ENCODE measurements at regions not wholly inside any gene's neighbourhood (a gene's known extent, or its start where the extent isn't known, plus 50 kb on each side); places are given as distances from the start of the nearest gene placed in this dataset.

DNA sequence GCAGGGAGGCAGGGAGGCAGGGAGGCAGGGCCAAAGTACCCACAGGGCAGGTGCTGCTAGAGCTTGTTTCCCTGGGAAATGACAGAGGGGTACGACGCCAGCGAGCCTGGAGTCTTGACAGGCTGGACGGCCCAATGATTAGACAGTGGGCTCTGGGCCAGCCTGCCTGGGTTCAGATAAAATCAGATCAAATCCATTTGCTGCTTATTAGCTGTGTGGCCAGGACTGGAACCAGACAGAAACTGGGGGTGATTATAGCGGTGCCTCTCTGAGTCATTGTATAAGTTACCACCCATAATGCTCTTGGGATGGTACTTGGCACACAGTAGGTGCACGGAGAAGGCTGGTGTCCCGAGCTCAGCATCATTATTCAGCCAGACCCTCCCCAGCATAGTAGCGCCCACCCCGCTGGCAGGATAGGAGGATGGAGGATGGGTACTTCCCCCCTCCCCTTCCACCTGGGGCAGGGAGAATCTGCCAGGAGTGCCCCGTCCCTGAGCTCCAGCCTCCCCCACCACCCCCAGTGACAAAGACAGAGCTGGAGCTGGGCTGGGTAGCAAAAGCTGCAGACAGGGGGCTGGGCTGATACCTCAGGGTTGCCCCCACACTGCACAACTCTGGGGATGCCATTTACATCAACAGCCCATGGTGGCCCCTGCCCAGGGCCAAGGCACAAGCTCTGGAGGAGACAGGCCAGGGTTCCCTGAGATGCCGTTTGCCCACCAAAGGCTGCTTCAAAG lies 77.6 kb upstream of the TNRC6C start:
- Mint-ChIP-seq H3K4me1 (ENCODE audit: low read depth) (peaks cover 68% of the 10 kb centered on the region), H3K4me3 (no peak overlapping the region), H3K27ac (no peak overlapping the region), H3K36me3 (peaks cover 6% of the 10 kb centered on the region), H3K9me3 (peaks cover 5% of the 10 kb centered on the region), H3K27me3 (no peaks in the 10 kb centered on the region)
- CTCF ChIA-PET, result interaction anchor here (1.2 to 1.8 kb wide), 2 partner anchors 37 to 338 kb away, joined by 5 to 6 read pairs; no protein-coding TSS in a partner anchor
- POLR2A ChIA-PET, result interaction anchor here (1.4 to 2.2 kb wide), 2 partner anchors 37 to 46 kb away, joined by 3 to 6 read pairs; no protein-coding TSS in a partner anchor
- intact Hi-C loops (cut with micrococcal nuclease), result loop anchor here (5.0 to 10.0 kb wide), 2 partner anchors 76 to 426 kb away; partner anchors contain the start of gene TNRC6C
- DNase-seq, result no peak

DNA sequence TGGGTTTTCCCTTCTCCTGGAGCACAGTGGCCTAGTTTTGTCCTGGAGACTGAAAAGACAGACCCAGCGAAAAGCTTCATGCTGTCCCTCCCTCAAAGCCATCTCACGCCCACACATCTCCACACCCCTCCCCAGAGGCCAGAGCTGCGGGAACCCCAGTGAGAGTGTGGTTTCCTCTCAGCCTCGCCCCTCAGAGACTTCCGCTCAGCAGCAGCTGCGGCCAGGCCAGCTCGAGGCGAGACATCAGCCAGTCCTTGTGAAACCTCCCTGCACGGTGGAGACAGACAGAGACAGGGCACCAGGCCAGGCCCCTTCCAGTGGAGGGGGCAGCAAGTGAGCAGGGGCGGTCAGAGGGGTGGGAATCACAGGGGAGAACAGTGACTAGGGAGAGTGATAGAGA lies 77.0 kb upstream of the TNRC6C start:
- Mint-ChIP-seq H3K9me3 (no peaks in the 10 kb centered on the region), H3K27me3 (no peaks in the 10 kb centered on the region), H3K36me3 (no peaks in the 10 kb centered on the region), H3K4me3 (peak overlapping the region; percentile 54), H3K4me1 (ENCODE audit: low read depth) (peaks cover 73% of the 10 kb centered on the region), H3K27ac (peak overlapping the region; percentile 89)
- ChIA-PET CTCF (interaction anchor here (0.6 to 1.8 kb wide), 3 partner anchors 38 to 339 kb away, joined by 3 to 6 read pairs (median 5); no protein-coding TSS in a partner anchor), POLR2A (interaction anchor here (1.4 to 2.2 kb wide), 3 partner anchors 38 to 77 kb away, joined by 3 to 10 read pairs (median 6); partner anchors contain the start of gene TNRC6C)
- DNase-seq, result peak; percentile 87
- intact Hi-C loops (cut with micrococcal nuclease), result loop anchor here (5.0 to 10.0 kb wide), 2 partner anchors 76 to 427 kb away; partner anchors contain the start of gene TNRC6C

DNA sequence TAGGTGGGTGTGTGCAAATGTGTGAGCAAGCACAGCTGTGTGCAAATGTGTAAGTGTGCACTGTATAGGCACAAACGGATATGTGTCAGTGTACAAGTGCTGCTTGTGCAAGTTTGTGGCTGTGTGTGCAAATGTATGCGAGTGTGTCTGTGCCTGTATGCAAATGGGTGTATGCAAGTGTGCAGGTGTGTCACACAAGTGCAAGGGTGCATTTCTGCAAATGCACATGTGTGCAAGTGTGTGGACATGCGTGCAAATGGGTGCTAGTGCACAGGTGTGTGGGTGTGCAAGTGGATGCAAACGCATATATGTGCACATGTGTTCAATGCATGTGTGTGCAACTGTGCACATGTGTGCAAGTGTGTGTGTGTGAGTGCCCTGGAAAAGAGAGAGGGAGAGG lies 76.5 kb upstream of the TNRC6C start:
- DNase-seq, result no peak
- peak overlapping the region; percentile 57 for H3K4me3 Mint-ChIP-seq
- intact Hi-C loops (cut with micrococcal nuclease), result loop anchor here (1.0 to 10.0 kb wide), 4 partner anchors 39 to 427 kb away; partner anchors contain the start of gene TNRC6C
- ChIA-PET CTCF (interaction anchor here (0.6 to 2.2 kb wide), 3 partner anchors 84 to 339 kb away, joined by 3 to 8 read pairs (median 6); no protein-coding TSS in a partner anchor), POLR2A (interaction anchor here (1.4 to 2.2 kb wide), 3 partner anchors 38 to 76 kb away, joined by 3 to 10 read pairs (median 6); partner anchors contain the start of gene TNRC6C)
- H3K27ac Mint-ChIP-seq, result peak overlapping the region; percentile 89
- peaks cover 76% of the 10 kb centered on the region for H3K4me1 Mint-ChIP-seq (ENCODE audit: low read depth)
- H3K27me3 Mint-ChIP-seq, result no peaks in the 10 kb centered on the region
- no peaks in the 10 kb centered on the region for H3K9me3 Mint-ChIP-seq
- H3K36me3 Mint-ChIP-seq, result no peaks in the 10 kb centered on the region

DNA sequence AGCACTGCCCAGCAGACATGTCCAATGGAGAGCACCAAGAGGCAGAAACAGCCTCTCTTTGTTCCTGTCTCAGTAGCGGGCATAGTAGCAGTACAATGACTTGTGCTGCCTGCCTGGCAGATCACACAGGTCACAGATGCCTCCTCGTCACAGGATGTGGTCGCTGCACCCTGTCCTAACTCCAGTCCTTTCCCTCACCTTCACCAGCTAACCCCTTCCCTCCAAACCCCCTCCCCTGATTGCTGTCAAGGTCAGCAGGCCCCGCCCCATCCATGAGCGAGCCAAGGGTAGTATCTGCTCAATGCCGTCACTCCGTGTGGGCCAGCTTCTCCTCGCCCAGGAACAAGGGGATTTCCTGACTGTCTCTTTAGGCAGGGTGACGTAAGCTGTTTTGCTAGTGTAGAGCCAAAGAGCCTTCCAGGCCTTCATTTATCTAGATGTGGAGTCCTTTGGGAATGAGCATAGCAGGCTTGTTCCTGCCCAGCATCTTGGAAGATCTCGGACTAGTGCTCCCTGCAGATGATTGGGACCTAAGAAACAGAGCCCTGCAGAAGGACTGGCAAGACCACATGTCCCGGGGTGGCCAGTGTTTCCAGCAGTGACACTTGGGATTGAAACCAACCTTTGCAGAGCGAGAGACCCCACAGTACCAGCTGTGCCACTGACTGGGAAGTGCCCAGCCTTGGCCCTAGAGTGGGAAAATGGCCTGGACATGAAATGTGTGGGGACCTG lies 75.9 kb upstream of the TNRC6C start:
- ChIA-PET CTCF (interaction anchor here (2.2 kb wide), 1 partner anchor 131 kb away, joined by 8 read pairs; no protein-coding TSS in a partner anchor), POLR2A (interaction anchor here (1.6 to 2.2 kb wide), 2 partner anchors 39 to 75 kb away, joined by 6 to 10 read pairs; partner anchors contain the start of gene TNRC6C)
- no peaks in the 10 kb centered on the region for H3K36me3 Mint-ChIP-seq
- peak; percentile 91 for DNase-seq
- peak overlapping the region; percentile 57 for H3K4me3 Mint-ChIP-seq
- no peaks in the 10 kb centered on the region for H3K9me3 Mint-ChIP-seq
- no peaks in the 10 kb centered on the region for H3K27me3 Mint-ChIP-seq
- peak overlapping the region; percentile 89 for H3K27ac Mint-ChIP-seq
- intact Hi-C loops (cut with micrococcal nuclease), result loop anchor here (1.0 to 10.0 kb wide), 4 partner anchors 39 to 428 kb away; partner anchors contain the start of gene TNRC6C
- peaks cover 76% of the 10 kb centered on the region for H3K4me1 Mint-ChIP-seq (ENCODE audit: low read depth)

DNA sequence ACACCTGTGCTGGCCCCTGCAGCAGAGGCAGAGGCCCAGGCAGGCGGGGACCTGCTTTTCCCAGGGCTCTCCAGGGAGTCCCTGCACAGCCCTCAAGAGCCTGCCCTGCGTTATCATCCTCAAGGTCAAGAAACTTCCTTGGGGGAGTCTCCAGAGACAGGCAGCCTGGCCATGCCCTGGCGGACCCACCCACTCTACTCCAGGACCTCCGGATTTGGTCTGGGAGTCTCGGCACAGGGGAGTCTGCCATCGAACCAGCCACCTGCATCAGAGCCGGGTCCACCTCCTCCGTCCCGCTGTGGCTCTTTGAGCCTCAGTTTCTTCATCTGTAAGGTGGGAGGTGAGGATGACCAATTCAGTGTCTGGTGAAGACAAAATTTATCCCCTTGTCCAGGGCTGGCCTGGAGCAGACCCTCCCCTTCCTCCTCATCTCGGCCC lies 75.3 kb upstream of the TNRC6C start:
- Mint-ChIP-seq H3K4me3 (no peak overlapping the region), H3K27ac (peak overlapping the region; percentile 89), H3K9me3 (no peaks in the 10 kb centered on the region), H3K36me3 (no peaks in the 10 kb centered on the region), H3K27me3 (no peaks in the 10 kb centered on the region), H3K4me1 (ENCODE audit: low read depth) (peaks cover 78% of the 10 kb centered on the region)
- ChIA-PET POLR2A (interaction anchor here (2.2 kb wide), 1 partner anchor 39 kb away, joined by 6 read pairs; no protein-coding TSS in a partner anchor), CTCF (interaction anchor here (1.3 to 2.2 kb wide), 2 partner anchors 39 to 131 kb away, joined by 4 to 8 read pairs; no protein-coding TSS in a partner anchor)
- DNase-seq, result no peak
- intact Hi-C loops (cut with micrococcal nuclease), result loop anchor here (5.0 to 10.0 kb wide), 2 partner anchors 74 to 428 kb away; partner anchors contain the start of gene TNRC6C

DNA sequence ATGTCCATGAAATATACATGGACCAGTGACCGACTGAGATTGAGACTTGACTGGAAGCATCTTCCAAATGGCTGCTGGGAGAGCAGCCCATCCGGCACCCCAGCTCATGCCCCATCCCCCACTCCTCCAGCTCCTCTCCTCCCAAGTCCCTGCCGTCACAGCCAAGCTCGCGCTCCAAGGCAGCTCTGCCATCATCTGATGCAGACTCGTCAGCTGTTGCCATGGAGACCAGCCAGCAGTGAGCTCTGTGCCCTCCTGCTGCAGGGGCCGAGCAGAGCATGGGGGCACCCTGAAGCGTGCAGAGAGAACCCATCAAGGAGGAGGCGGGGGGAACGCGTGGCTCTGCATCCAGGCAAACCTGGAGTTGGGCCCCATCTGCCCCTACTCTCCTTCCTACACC lies 74.5 kb upstream of the TNRC6C start:
- ChIA-PET POLR2A (no interaction called here), CTCF (interaction anchor here (1.3 to 2.2 kb wide), 3 partner anchors 11 to 130 kb away, joined by 3 to 8 read pairs (median 4); no protein-coding TSS in a partner anchor)
- Mint-ChIP-seq H3K4me3 (no peak overlapping the region), H3K4me1 (ENCODE audit: low read depth) (peaks cover 78% of the 10 kb centered on the region), H3K9me3 (no peaks in the 10 kb centered on the region), H3K27ac (peak overlapping the region; percentile 69), H3K27me3 (peaks cover under 1% of the 10 kb centered on the region), H3K36me3 (no peaks in the 10 kb centered on the region)
- no peak for DNase-seq
- intact Hi-C loops (cut with micrococcal nuclease), result loop anchor here (5.0 to 10.0 kb wide), 2 partner anchors 73 to 429 kb away; partner anchors contain the start of gene TNRC6C

DNA sequence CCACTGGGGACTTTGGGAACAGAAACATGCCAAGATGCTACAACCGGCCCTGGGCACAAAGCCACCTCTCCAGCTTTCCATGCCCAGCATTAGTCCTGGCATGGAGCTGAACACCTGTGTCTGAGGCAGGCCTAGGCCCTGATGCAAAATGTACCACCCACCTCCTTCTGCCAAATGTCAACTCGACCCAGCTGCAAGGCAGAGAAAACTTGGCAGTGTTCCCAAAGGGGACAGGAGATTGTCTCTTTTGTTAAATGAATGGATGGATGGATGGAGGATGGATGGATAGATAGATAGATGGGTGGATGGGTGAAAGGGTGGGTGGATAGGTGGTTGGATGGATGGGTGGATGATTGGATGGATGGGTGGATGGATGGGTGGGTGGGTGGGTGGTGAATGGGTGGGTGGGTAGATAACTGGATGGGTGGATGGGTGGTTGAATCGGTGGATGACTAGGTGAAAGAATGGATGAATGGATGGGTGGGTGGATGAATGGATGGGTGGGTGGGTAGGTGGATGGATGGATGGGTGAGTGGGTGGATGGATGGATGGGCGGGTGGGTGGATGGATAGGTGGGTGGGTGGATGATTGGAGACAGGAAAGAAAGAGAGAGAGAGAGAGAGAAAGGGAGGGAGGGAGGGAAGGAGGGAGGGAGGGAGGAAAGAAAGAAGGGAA lies 73.4 kb upstream of the TNRC6C start:
- ChIA-PET CTCF (interaction anchor here (1.3 kb wide), 1 partner anchor 10 kb away, joined by 3 read pairs; no protein-coding TSS in a partner anchor), POLR2A (no interaction called here)
- intact Hi-C loops (cut with micrococcal nuclease), result loop anchor here (5.0 to 10.0 kb wide), 2 partner anchors 72 to 430 kb away; partner anchors contain the start of gene TNRC6C
- Mint-ChIP-seq H3K27me3 (peaks cover 3% of the 10 kb centered on the region), H3K27ac (peak overlapping the region; percentile 25), H3K36me3 (no peaks in the 10 kb centered on the region), H3K4me3 (no peak overlapping the region), H3K9me3 (no peaks in the 10 kb centered on the region), H3K4me1 (ENCODE audit: low read depth) (peaks cover 69% of the 10 kb centered on the region)
- DNase-seq, result no peak

DNA sequence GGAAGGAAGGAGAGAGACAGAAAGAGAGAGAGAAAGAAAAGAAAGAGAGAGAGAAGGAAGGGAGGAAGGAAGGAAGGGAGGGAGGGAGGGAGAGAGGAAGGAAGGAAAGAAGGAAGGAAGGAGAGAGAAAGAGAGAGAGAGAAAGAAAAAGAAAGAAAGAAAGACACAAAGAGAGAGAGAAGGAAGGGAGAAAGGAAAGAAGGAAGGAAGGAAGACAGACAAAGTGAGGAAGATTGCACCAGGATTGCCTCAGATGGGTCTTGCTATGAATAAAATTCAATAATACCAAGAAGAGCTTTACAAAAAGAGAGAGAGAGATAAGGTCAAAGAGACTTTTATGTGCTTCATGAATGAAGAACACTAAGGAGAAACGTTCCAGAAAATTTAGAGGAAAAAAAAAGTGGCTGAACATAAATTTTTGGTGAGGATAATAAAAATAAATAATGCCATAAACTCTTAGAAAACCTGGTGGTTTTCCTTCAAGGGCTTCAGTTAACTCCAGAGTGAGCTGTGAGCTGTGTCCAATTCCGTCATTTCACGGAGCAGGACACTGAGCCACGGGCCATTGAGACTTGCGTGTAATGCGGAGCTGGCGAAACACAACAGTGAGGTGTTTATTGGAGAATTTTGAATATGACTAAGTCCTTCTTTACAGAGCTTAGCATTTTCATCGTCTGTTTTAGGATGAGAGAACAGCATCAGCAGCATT lies 72.7 kb upstream of the TNRC6C start:
- CTCF ChIA-PET, result interaction anchor here (0.7 to 1.4 kb wide), 2 partner anchors 344 to 933 kb away, joined by 3 read pairs; no protein-coding TSS in a partner anchor
- intact Hi-C loops (cut with micrococcal nuclease), result loop anchor here (10.0 kb wide), 1 partner anchor 431 kb away; no protein-coding TSS in a partner anchor
- H3K27ac Mint-ChIP-seq, result no peak overlapping the region

DNA sequence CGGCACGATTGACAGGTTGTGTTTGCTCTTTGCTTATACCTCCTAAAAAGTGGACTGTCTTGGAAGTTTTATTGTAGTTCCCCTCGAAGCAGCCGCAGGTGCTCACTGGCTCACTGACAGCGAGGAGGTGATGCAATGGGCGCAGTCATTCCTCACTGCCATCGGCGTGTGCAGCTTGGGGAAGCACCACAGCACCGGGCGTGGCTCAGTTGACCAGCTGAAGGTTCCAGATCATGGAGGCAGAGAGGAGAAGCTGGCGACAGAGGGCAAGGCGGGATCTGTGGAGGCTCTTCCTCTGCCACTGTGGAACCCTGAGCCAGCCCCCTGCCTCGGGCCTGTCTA lies 72.1 kb upstream of the TNRC6C start:
- Mint-ChIP-seq H3K4me1 (ENCODE audit: low read depth) (peaks cover 57% of the 10 kb centered on the region), H3K9me3 (no peaks in the 10 kb centered on the region), H3K27me3 (peaks cover 3% of the 10 kb centered on the region), H3K27ac (no peak overlapping the region), H3K36me3 (no peaks in the 10 kb centered on the region), H3K4me3 (no peak overlapping the region)
- ChIA-PET CTCF (interaction anchor here (0.7 to 1.4 kb wide), 2 partner anchors 344 to 932 kb away, joined by 3 read pairs; no protein-coding TSS in a partner anchor), POLR2A (interaction anchor here (1.2 kb wide), 1 partner anchor 52 kb away, joined by 4 read pairs; no protein-coding TSS in a partner anchor)
- intact Hi-C loops (cut with micrococcal nuclease), result loop anchor here (10.0 kb wide), 1 partner anchor 432 kb away; no protein-coding TSS in a partner anchor
- DNase-seq, result peak; percentile 45

More for the DNA sequence above, 72.7 kb upstream of the TNRC6C start:
- Mint-ChIP-seq H3K4me1 (ENCODE audit: low read depth) (peaks cover 62% of the 10 kb centered on the region), H3K9me3 (no peaks in the 10 kb centered on the region), H3K36me3 (no peaks in the 10 kb centered on the region), H3K4me3 (no peak overlapping the region), H3K27me3 (peaks cover 3% of the 10 kb centered on the region)
- POLR2A ChIA-PET, result no interaction called here
- no peak for DNase-seq

DNA sequence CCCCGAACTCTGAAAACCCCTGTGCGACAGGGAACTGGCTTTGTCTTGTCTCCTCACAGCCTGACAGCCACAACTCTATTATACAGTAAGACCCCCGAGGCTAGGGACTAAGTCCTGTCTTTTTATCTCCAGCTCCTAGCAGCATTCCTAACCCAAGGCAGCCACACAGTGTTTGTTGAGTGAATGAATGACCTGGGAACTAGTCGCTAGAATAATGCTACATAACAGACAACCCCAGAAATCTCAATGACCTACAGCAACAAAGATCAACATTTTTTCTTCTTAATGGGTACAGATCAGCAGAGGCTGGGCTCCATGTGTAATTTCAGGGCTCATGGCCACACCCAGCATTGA lies 71.4 kb upstream of the TNRC6C start:
- Mint-ChIP-seq H3K4me3 (peak overlapping the region; percentile 78), H3K9me3 (no peaks in the 10 kb centered on the region), H3K27me3 (peaks cover 3% of the 10 kb centered on the region), H3K27ac (peak overlapping the region; percentile 3), H3K4me1 (ENCODE audit: low read depth) (peaks cover 49% of the 10 kb centered on the region), H3K36me3 (no peaks in the 10 kb centered on the region)
- intact Hi-C loops (cut with micrococcal nuclease), result loop anchor here (10.0 kb wide), 1 partner anchor 432 kb away; no protein-coding TSS in a partner anchor
- CTCF ChIA-PET, result interaction anchor here (1.4 kb wide), 1 partner anchor 345 kb away, joined by 3 read pairs; no protein-coding TSS in a partner anchor
- no peak for DNase-seq
- POLR2A ChIA-PET, result interaction anchor here (1.0 to 1.2 kb wide), 2 partner anchors 53 to 71 kb away, joined by 4 read pairs; partner anchors contain the start of gene TNRC6C
